IMR-90 (cell line): ENCODE measurements at regions not wholly inside any gene's neighbourhood (a gene's known extent, or its start where the extent isn't known, plus 50 kb on each side); places are given as distances from the start of the nearest gene placed in this dataset.

ENCODE experiments used
- CHD1 ChIP-seq: IDR thresholded peaks from 2 replicates; pipeline ENCODE4 v1.6.1; 2012; ENCODE audit warnings: low read depth, low read length, improper control_type of control experiment
- CTCF ChIP-seq: conservative IDR thresholded peaks from 2 replicates; pipeline ENCODE4 v1.5.1; 2012; ENCODE audit warnings: mild to moderate bottlenecking, low read depth, low read length, improper control_type of control experiment
- POLR2A ChIP-seq: IDR thresholded peaks from 2 replicates; pipeline ENCODE4 v1.6.1; 2012; ENCODE audit warnings: mild to moderate bottlenecking, low read depth, low read length
- SMC3 ChIP-seq: fragments of 150-350 bp; IDR thresholded peaks from 2 replicates; pipeline ENCODE4 v1.6.1; 2016; ENCODE audit warnings: low read depth, mild to moderate bottlenecking, antibody characterized with exemption, low read length, moderate library complexity

GRCh38 chr6:49118478-49118877 is 344.6 kb downstream of the MMUT start:
- no peak for TF ChIP-seq CTCF
- no peak for TF ChIP-seq POLR2A
- TF ChIP-seq SMC3: no peak
- TF ChIP-seq CHD1: no peak
